ENCODE measurements at regions not wholly inside any gene's neighbourhood (a gene's known extent, or its start where the extent isn't known, plus 50 kb on each side); places are given as distances from the start of the nearest gene placed in this dataset.

GRCh38 chr1:208584167-208584755 lies 340.1 kb upstream of the PLXNA2 start:
- Histone ChIP-seq H3K4me3 (ENCODE audit: low read length, poor library complexity, severe bottlenecking) (no peak overlapping the region), H4K20me1 (ENCODE audit: insufficient read depth, low read length, poor library complexity, severe bottlenecking) (no peaks in the 10 kb centered on the region), H3K9me2 (replicated peaks; ENCODE audit: low read depth, low read length) (no peaks in the 10 kb centered on the region), H3K36me3 (ENCODE audit: insufficient read depth, low read length) (no peaks in the 10 kb centered on the region), H3K79me2 (ENCODE audit: insufficient read depth, low read length) (no peaks in the 10 kb centered on the region), H3K27me3 (ENCODE audit: insufficient read depth, low read length, poor library complexity, severe bottlenecking) (no peaks in the 10 kb centered on the region), H3K9me3 (ENCODE audit: insufficient read depth, low read depth, low read length) (no peaks in the 10 kb centered on the region), H3F3A (ENCODE audit: low read depth) (no peaks in the 10 kb centered on the region), H2AFZ (ENCODE audit: low read length) (no peak overlapping the region), H3K9ac (ENCODE audit: low read depth, low read length, poor library complexity, severe bottlenecking) (no peak overlapping the region), H3K4me1 (ENCODE audit: insufficient read depth, low read length, poor library complexity, severe bottlenecking) (no peaks in the 10 kb centered on the region), H3K4me2 (ENCODE audit: low read depth, low read length, poor library complexity, severe bottlenecking) (no peak overlapping the region)
- TF ChIP-seq EZH2phosphoT487 (IDR thresholded peaks at IDR 0.05; ENCODE audit: borderline replicate concordance) (no peak), CTCF (conservative IDR thresholded peaks at IDR 0.05; ENCODE audit: low read length) (no peak)

GRCh38 chr1:208587110-208587509 lies 342.9 kb upstream of the PLXNA2 start:
- H3K9me2 ChIP-seq (replicated peaks; ENCODE audit: low read depth, low read length): no peaks in the 10 kb centered on the region
- no peaks in the 10 kb centered on the region for H3K79me2 ChIP-seq (ENCODE audit: insufficient read depth, low read length)
- H3K9ac ChIP-seq (ENCODE audit: low read depth, low read length, poor library complexity, severe bottlenecking): no peak overlapping the region
- H2AFZ ChIP-seq (ENCODE audit: low read length): no peak overlapping the region
- H3K9me3 ChIP-seq (ENCODE audit: insufficient read depth, low read depth, low read length): no peaks in the 10 kb centered on the region
- no peaks in the 10 kb centered on the region for H3K4me1 ChIP-seq (ENCODE audit: insufficient read depth, low read length, poor library complexity, severe bottlenecking)
- no peak for TF ChIP-seq CTCF (conservative IDR thresholded peaks at IDR 0.05; ENCODE audit: low read length)
- no peak for TF ChIP-seq EZH2phosphoT487 (IDR thresholded peaks at IDR 0.05; ENCODE audit: borderline replicate concordance)
- no peaks in the 10 kb centered on the region for H3K36me3 ChIP-seq (ENCODE audit: insufficient read depth, low read length)
- H3F3A ChIP-seq (ENCODE audit: low read depth): no peaks in the 10 kb centered on the region
- H3K4me3 ChIP-seq (ENCODE audit: low read length, poor library complexity, severe bottlenecking): no peak overlapping the region
- H4K20me1 ChIP-seq (ENCODE audit: insufficient read depth, low read length, poor library complexity, severe bottlenecking): no peaks in the 10 kb centered on the region
- no peak overlapping the region for H3K4me2 ChIP-seq (ENCODE audit: low read depth, low read length, poor library complexity, severe bottlenecking)
- no peaks in the 10 kb centered on the region for H3K27me3 ChIP-seq (ENCODE audit: insufficient read depth, low read length, poor library complexity, severe bottlenecking)

GRCh38 chr1:208593306-208594006 lies 349.3 kb upstream of the PLXNA2 start:
- Histone ChIP-seq H3K79me2 (ENCODE audit: insufficient read depth, low read length) (no peaks in the 10 kb centered on the region), H3K9me3 (ENCODE audit: insufficient read depth, low read depth, low read length) (no peaks in the 10 kb centered on the region), H3K9me2 (replicated peaks; ENCODE audit: low read depth, low read length) (no peaks in the 10 kb centered on the region), H4K20me1 (ENCODE audit: insufficient read depth, low read length, poor library complexity, severe bottlenecking) (no peaks in the 10 kb centered on the region), H3K9ac (ENCODE audit: low read depth, low read length, poor library complexity, severe bottlenecking) (no peak overlapping the region), H3K36me3 (ENCODE audit: insufficient read depth, low read length) (no peaks in the 10 kb centered on the region), H3K27me3 (ENCODE audit: insufficient read depth, low read length, poor library complexity, severe bottlenecking) (no peaks in the 10 kb centered on the region), H3K4me1 (ENCODE audit: insufficient read depth, low read length, poor library complexity, severe bottlenecking) (no peaks in the 10 kb centered on the region), H2AFZ (ENCODE audit: low read length) (no peak overlapping the region), H3K4me3 (ENCODE audit: low read length, poor library complexity, severe bottlenecking) (no peak overlapping the region), H3K4me2 (ENCODE audit: low read depth, low read length, poor library complexity, severe bottlenecking) (no peak overlapping the region), H3F3A (ENCODE audit: low read depth) (no peaks in the 10 kb centered on the region)
- no peak for TF ChIP-seq CTCF (conservative IDR thresholded peaks at IDR 0.05; ENCODE audit: low read length)
- no peak for TF ChIP-seq EZH2phosphoT487 (IDR thresholded peaks at IDR 0.05; ENCODE audit: borderline replicate concordance)

Measured in Loucy (cell line).